GM23248 (cell line): ENCODE measurements at regions not wholly inside any gene's neighbourhood (a gene's known extent, or its start where the extent isn't known, plus 50 kb on each side); places are given as distances from the start of the nearest gene placed in this dataset.

Source experiments
- DNase-seq: peaks from one replicate; pipeline ENCODE4 v3.0.0-alpha.2; 2015
- H2AFZ ChIP-seq: fragments of 200-600 bp; sonication (generic); 2 replicates; pipeline ENCODE4 v1.6.1; 2016; ENCODE audit warnings: antibody characterized with exemption
- H3F3A ChIP-seq: fragments of 200-600 bp; sonication (generic); 2 replicates; pipeline ENCODE4 v1.6.1; 2016; ENCODE audit warnings: mild to moderate bottlenecking, antibody characterized with exemption, mixed run types; ENCODE audit not compliant: insufficient read depth
- H3K27ac ChIP-seq: fragments of 200-600 bp; sonication (generic); 2 replicates; pipeline ENCODE4 v1.5.1; 2016; ENCODE audit warnings: mild to moderate bottlenecking
- H3K27me3 ChIP-seq: fragments of 200-600 bp; sonication (generic); replicated peaks from 2 replicates; pipeline ENCODE4 v1.6.1; 2016; ENCODE audit warnings: mild to moderate bottlenecking; ENCODE audit not compliant: insufficient read depth
- H3K36me3 ChIP-seq: fragments of 200-600 bp; sonication (generic); 2 replicates; pipeline ENCODE4 v1.6.1; 2016; ENCODE audit warnings: low read depth, mild to moderate bottlenecking
- H3K4me1 ChIP-seq: fragments of 200-600 bp; sonication (generic); 2 replicates; pipeline ENCODE4 v1.6.1; 2016; ENCODE audit warnings: mild to moderate bottlenecking; ENCODE audit not compliant: insufficient read depth
- H3K4me2 ChIP-seq: fragments of 200-600 bp; sonication (generic); one replicate; pipeline ENCODE4 v1.6.1; 2016; ENCODE audit warnings: mild to moderate bottlenecking; ENCODE audit not compliant: unreplicated experiment
- H3K4me3 ChIP-seq: fragments of 200-600 bp; sonication (generic); 2 replicates; pipeline ENCODE4 v1.5.1; 2016; ENCODE audit warnings: mild to moderate bottlenecking
- H3K79me2 ChIP-seq: fragments of 200-600 bp; sonication (generic); 2 replicates; pipeline ENCODE4 v1.6.1; 2016; ENCODE audit warnings: mild to moderate bottlenecking; ENCODE audit not compliant: insufficient read depth
- H3K9ac ChIP-seq: fragments of 200-600 bp; sonication (generic); 2 replicates; pipeline ENCODE4 v1.6.1; 2016; ENCODE audit warnings: mild to moderate bottlenecking
- H3K9me2 ChIP-seq: fragments of 200-600 bp; sonication (generic); 2 replicates; pipeline ENCODE4 v1.6.1; 2016; ENCODE audit warnings: mixed run types, mild to moderate bottlenecking, moderate library complexity; ENCODE audit not compliant: insufficient read depth
- H3K9me3 ChIP-seq: fragments of 200-600 bp; sonication (generic); one replicate; pipeline ENCODE4 v1.6.1; 2017; ENCODE audit warnings: low read depth
- H4K20me1 ChIP-seq: fragments of 200-600 bp; sonication (generic); 2 replicates; pipeline ENCODE4 v1.6.0; 2016; ENCODE audit not compliant: insufficient read depth
- EZH2 ChIP-seq: fragments of 200-600 bp; sonication (generic); IDR thresholded peaks from 2 replicates; pipeline ENCODE4 v1.6.1; 2018; ENCODE audit warnings: antibody characterized with exemption, mild to moderate bottlenecking; ENCODE audit not compliant: insufficient read depth, poor library complexity, severe bottlenecking
- EZH2phosphoT487 ChIP-seq: fragments of 200-600 bp; sonication (generic); IDR thresholded peaks from 2 replicates; pipeline ENCODE4 v1.6.1; 2018; ENCODE audit warnings: antibody characterized with exemption, moderate library complexity, mild to moderate bottlenecking, low read depth; ENCODE audit not compliant: insufficient read depth
- WGBS, 2 experiments: methylation state at CpG; one replicate each; pipeline ENCODE4 v1.1.6; 2015 to 2017; ENCODE audit warnings: low lambda C conversion rate in 2 of 2, low coverage in 1 of 2; ENCODE audit errors: missing lambda C conversion rate in 2 of 2; 5-methylcytosine and 5-hydroxymethylcytosine counted together
- in situ Hi-C: fragments of 300-500 bp; cut with MboI; formaldehyde crosslinking; loops from 2 replicates; pipeline ENCODE4 v1.15.0; 2020

DNA sequence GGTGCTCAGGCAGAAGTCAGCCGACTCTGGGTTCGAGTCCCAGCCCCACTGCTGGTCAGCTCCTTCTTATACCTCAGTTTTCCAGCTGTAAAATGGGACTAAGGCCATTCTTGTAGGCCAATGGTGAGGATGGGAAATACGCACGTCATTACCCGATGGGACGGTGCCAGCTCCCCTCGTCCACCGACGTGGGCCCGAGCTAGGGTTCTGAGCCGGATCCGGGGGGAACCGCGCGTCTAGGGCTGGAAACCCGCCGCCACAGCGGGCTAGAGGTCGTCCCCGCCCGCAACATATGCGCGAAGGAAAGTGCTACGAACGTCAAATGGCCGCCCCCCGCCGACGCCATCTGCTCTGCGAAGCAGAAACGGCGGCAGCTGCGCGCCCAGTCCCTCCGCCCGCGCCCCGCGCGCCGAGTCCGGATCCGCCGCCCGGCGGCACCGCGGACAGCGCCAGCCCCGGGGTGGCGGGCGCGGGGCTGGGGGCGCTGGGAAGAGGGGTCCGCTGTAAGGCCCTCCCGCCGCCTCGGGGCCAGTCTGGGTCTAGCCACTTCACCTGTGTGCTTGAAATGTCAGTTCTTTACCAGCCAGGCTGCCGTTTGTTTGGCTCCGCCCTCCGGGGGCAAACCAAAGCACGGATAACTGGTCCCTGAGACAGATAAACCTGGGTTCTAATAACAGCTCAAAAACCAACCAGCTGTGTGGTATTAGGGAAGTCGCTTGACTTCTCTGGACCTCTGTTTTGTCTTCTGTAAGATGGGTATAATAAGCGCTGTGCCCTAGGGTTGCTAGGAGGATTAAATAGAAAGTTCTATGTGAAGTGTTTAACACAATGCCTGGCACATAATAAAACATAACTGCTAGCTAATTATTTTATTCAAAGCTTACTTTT, 103.5 kb upstream of the RCN1 start:
- peaks cover 49% of the 10 kb centered on the region for H3K27me3 ChIP-seq

DNA sequence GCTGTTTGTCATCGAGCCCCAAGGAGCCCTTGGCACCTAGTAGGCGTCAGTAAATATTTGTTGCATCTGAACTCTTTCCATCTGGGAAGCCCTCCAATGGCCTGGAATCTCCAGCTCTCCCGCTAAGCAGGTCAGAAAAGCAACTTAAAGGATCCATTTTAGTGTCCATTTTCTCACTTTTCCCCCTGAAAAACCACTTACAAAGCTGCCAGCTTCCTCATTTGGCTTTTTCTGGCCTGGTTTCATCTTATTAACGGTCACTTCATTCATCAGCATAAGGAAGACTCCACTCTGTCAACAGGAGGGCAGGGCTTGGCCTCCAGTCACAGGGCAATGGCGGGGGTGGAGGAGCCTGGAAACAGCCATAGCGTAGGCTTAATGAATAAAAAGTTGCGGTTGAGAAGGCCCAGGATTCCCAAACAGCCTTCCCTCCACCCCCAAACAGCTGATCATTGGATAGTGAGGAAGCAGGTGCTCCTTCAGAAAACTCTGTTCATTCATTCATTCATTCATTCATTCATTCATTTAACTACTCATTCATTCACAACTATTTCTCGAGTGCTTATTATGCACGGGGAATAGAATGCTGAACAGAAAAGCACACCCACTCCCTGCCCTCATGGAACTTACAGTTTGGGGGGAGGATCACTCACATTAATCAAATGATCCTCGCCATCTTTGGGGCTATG, 104.5 kb upstream of the RCN1 start:
- H3K9ac ChIP-seq, result no peak overlapping the region
- WGBS, 2 experiments, result 39 to 42% methylated on average over 10 of the region's 10 CpGs
- H3K4me1 ChIP-seq, result 0 out of 2 replicates have a peak, but pooled peaks cover 3% of the 10 kb centered on the region
- H2AFZ ChIP-seq, result no peak overlapping the region
- H3F3A ChIP-seq, result no peaks in the 10 kb centered on the region
- no peaks in the 10 kb centered on the region for H4K20me1 ChIP-seq
- peaks cover 49% of the 10 kb centered on the region for H3K27me3 ChIP-seq
- no peaks in the 10 kb centered on the region for H3K9me3 ChIP-seq
- H3K9me2 ChIP-seq, result no peaks in the 10 kb centered on the region
- peak; percentile 18 for DNase-seq
- in situ Hi-C loops, result no loop called here
- H3K36me3 ChIP-seq, result no peaks in the 10 kb centered on the region
- TF ChIP-seq EZH2phosphoT487, result no peak
- TF ChIP-seq EZH2, result no peak
- no peak overlapping the region for H3K4me3 ChIP-seq
- H3K79me2 ChIP-seq, result no peaks in the 10 kb centered on the region
- H3K27ac ChIP-seq, result no peak overlapping the region
- no peak overlapping the region for H3K4me2 ChIP-seq

More for the DNA sequence above, 103.5 kb upstream of the RCN1 start:
- H3K79me2 ChIP-seq, result no peaks in the 10 kb centered on the region
- no peaks in the 10 kb centered on the region for H3K9me3 ChIP-seq
- H3K4me1 ChIP-seq, result 0 out of 2 replicates have a peak, but pooled peaks cover 3% of the 10 kb centered on the region
- H3K36me3 ChIP-seq, result no peaks in the 10 kb centered on the region
- H3K4me3 ChIP-seq, result peak overlapping the region; percentile 34; the same call in 1 of the 2 replicates
- no peak overlapping the region for H3K9ac ChIP-seq
- no peak overlapping the region for H2AFZ ChIP-seq
- WGBS, 2 experiments, result 13 to 21% methylated on average over 48 to 61 of the region's 64 CpGs
- no peaks in the 10 kb centered on the region for H4K20me1 ChIP-seq
- DNase-seq, result peak; percentile 29
- H3F3A ChIP-seq, result no peaks in the 10 kb centered on the region
- no peaks in the 10 kb centered on the region for H3K9me2 ChIP-seq
- in situ Hi-C loops, result no loop called here
- H3K4me2 ChIP-seq, result peak overlapping the region; percentile 50
- H3K27ac ChIP-seq, result no peak overlapping the region
- TF ChIP-seq EZH2phosphoT487, result no peak
- TF ChIP-seq EZH2, result no peak

DNA sequence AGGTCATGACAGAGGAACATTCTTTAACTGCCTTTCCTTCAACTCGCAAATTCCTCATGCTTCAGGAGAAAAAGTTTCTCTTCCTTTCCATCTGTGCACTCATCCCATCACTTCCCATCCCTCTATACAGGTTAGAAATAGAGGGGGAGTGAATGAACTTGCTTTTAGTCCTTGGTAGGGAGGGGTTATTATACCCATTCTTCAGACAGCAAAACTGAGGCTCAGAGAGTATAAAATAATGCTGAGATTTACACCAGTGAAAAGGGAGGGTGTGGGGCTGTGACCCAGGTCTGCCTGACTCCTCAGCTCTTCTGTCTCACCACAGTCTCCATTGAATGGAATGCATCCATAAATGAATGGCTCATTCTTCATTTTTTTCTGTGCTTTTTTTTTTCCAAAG, 109.4 kb upstream of the RCN1 start:
- WGBS, 2 experiments, result 66 to 80% methylated on average over 1 of the region's 1 CpG
- in situ Hi-C loops, result no loop called here
- H3K27me3 ChIP-seq, result peaks cover 32% of the 10 kb centered on the region
- DNase-seq, result no peak
- H2AFZ ChIP-seq, result no peak overlapping the region
- H3K36me3 ChIP-seq, result no peaks in the 10 kb centered on the region
- TF ChIP-seq EZH2phosphoT487 (no peak), EZH2 (no peak)
- H3K4me2 ChIP-seq, result no peak overlapping the region
- no peaks in the 10 kb centered on the region for H3K9me3 ChIP-seq
- 0 out of 2 replicates have a peak, but pooled peaks cover 3% of the 10 kb centered on the region for H3K4me1 ChIP-seq
- H3K27ac ChIP-seq, result no peak overlapping the region
- no peak overlapping the region for H3K9ac ChIP-seq
- H3F3A ChIP-seq, result no peaks in the 10 kb centered on the region
- H3K9me2 ChIP-seq, result no peaks in the 10 kb centered on the region
- H3K79me2 ChIP-seq, result no peaks in the 10 kb centered on the region
- no peak overlapping the region for H3K4me3 ChIP-seq
- H4K20me1 ChIP-seq, result no peaks in the 10 kb centered on the region

DNA sequence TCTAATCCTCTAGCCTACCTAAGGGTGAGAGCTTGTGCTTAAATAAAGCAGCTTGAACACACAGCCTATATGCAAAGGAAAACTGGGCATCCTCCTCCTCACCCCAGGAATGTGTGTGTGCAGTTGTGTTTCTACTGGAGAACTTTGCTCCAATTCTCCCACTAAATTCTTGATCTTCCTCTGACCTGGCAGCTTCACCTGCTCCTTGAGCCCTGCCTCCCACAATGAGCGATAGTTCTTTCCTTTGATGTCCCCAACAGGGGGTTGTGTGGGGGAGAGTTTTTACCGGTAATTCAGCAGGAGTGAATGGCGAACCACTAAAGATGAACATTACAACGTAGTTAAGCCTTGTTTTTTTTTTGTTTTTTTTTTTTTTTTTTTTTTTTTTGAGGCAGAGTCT, 113.5 kb upstream of the RCN1 start:
- H3K79me2 ChIP-seq, result no peaks in the 10 kb centered on the region
- H3K4me3 ChIP-seq, result no peak overlapping the region
- 81 to 84% methylated on average over 3 to 4 of the region's 4 CpGs for WGBS, 2 experiments
- no peak overlapping the region for H3K9ac ChIP-seq
- peaks cover 14% of the 10 kb centered on the region; the same call in 1 of the 2 replicates for H3K27me3 ChIP-seq
- H2AFZ ChIP-seq, result no peak overlapping the region
- no peak for DNase-seq
- in situ Hi-C loops, result no loop called here
- no peak overlapping the region for H3K4me2 ChIP-seq
- TF ChIP-seq EZH2, result no peak
- TF ChIP-seq EZH2phosphoT487, result no peak
- no peaks in the 10 kb centered on the region for H4K20me1 ChIP-seq
- H3K36me3 ChIP-seq, result no peaks in the 10 kb centered on the region
- no peak overlapping the region for H3K27ac ChIP-seq
- H3F3A ChIP-seq, result peaks cover 13% of the 10 kb centered on the region; the same call in 1 of the 2 replicates
- no peaks in the 10 kb centered on the region for H3K9me3 ChIP-seq
- H3K4me1 ChIP-seq, result peaks cover 11% of the 10 kb centered on the region
- H3K9me2 ChIP-seq, result no peaks in the 10 kb centered on the region
